PC-3 (cell line): ENCODE measurements at regions not wholly inside any gene's neighbourhood (a gene's known extent, or its start where the extent isn't known, plus 50 kb on each side); places are given as distances from the start of the nearest gene placed in this dataset.

Experiments used
- CTCF ChIP-seq: fragments of 300-600 bp; sonication (generic); conservative IDR thresholded peaks from 2 replicates; pipeline ENCODE4 v1.5.1; 2017; ENCODE audit warnings: antibody characterized with exemption, low read depth, mild to moderate bottlenecking, low read length
- EZH2 ChIP-seq: fragments of 300-600 bp; sonication (generic); IDR thresholded peaks from one replicate; pipeline ENCODE4 v1.6.1; 2017; ENCODE audit warnings: antibody characterized with exemption, mild to moderate bottlenecking, low read length; ENCODE audit not compliant: unreplicated experiment
- EZH2phosphoT487 ChIP-seq: fragments of 300-600 bp; sonication (generic); IDR thresholded peaks from 2 replicates; pipeline ENCODE4 v1.6.1; 2018; ENCODE audit warnings: mild to moderate bottlenecking, antibody characterized with exemption, low read length, borderline replicate concordance

GRCh38 chr21:16519036-16519435 lies 789.3 kb downstream of the USP25 start:
- TF ChIP-seq CTCF (no peak), EZH2 (no peak), EZH2phosphoT487 (no peak)
